ENCODE measurements at regions not wholly inside any gene's neighbourhood (a gene's known extent, or its start where the extent isn't known, plus 50 kb on each side); places are given as distances from the start of the nearest gene placed in this dataset.

- peak; percentile 72 for DNase-seq
These were observed 999.0 kb upstream of the ADGRL3 start for GRCh38 chr4:60201052-60201673.

GRCh38 chr4:60209588-60209987, 990.5 kb upstream of the ADGRL3 start:
- no peak for DNase-seq

GRCh38 chr4:60215906-60216305, 984.2 kb upstream of the ADGRL3 start:
- DNase-seq, result no peak

GRCh38 chr4:60216752-60217151, 983.4 kb upstream of the ADGRL3 start:
- peak; percentile 5 for DNase-seq

- no peak for DNase-seq
These were observed 978.3 kb upstream of the ADGRL3 start for GRCh38 chr4:60221866-60222265.

- no peak for DNase-seq
These were observed 976.8 kb upstream of the ADGRL3 start for GRCh38 chr4:60223208-60223923.

GRCh38 chr4:60241866-60242265, 958.3 kb upstream of the ADGRL3 start:
- no peak for DNase-seq

GRCh38 chr4:60249784-60250183, 950.3 kb upstream of the ADGRL3 start:
- DNase-seq, result no peak

GRCh38 chr4:60250657-60251056, 949.5 kb upstream of the ADGRL3 start:
- DNase-seq, result no peak

- no peak for DNase-seq
These were observed 940.3 kb upstream of the ADGRL3 start for GRCh38 chr4:60259781-60260180.

GRCh38 chr4:60266505-60266904, 933.6 kb upstream of the ADGRL3 start:
- no peak for DNase-seq

- no peak for DNase-seq
These were observed 903.7 kb upstream of the ADGRL3 start for GRCh38 chr4:60296386-60296785.

- DNase-seq, result no peak
These were observed 886.4 kb upstream of the ADGRL3 start for GRCh38 chr4:60313611-60314178.

GRCh38 chr4:60314416-60314815, 885.7 kb upstream of the ADGRL3 start:
- no peak for DNase-seq

GRCh38 chr4:60315586-60315985, 884.5 kb upstream of the ADGRL3 start:
- DNase-seq, result no peak

- no peak for DNase-seq
These were observed 873.4 kb upstream of the ADGRL3 start for GRCh38 chr4:60326735-60327134.

- DNase-seq, result no peak
These were observed 872.5 kb upstream of the ADGRL3 start for GRCh38 chr4:60327651-60328050.

- DNase-seq, result no peak
These were observed 855.2 kb upstream of the ADGRL3 start for GRCh38 chr4:60344908-60345307.

GRCh38 chr4:60345392-60345791, 854.7 kb upstream of the ADGRL3 start:
- no peak for DNase-seq

GRCh38 chr4:60359746-60360367, 840.3 kb upstream of the ADGRL3 start:
- no peak for DNase-seq

GRCh38 chr4:60365176-60365575, 835.0 kb upstream of the ADGRL3 start:
- no peak for DNase-seq

GRCh38 chr4:60366661-60367060, 833.5 kb upstream of the ADGRL3 start:
- no peak for DNase-seq

GRCh38 chr4:60368986-60369385, 831.1 kb upstream of the ADGRL3 start:
- no peak for DNase-seq

GRCh38 chr4:60378010-60378409, 822.1 kb upstream of the ADGRL3 start:
- DNase-seq, result no peak

Measured in hematopoietic multipotent progenitor cell treated with erythropoietin and hydrocortisone succinate and interleukin-3 and kit ligand, for 8 days (in vitro differentiated cells).